ENCODE measurements at regions not wholly inside any gene's neighbourhood (a gene's known extent, or its start where the extent isn't known, plus 50 kb on each side); places are given as distances from the start of the nearest gene placed in this dataset.

DNA sequence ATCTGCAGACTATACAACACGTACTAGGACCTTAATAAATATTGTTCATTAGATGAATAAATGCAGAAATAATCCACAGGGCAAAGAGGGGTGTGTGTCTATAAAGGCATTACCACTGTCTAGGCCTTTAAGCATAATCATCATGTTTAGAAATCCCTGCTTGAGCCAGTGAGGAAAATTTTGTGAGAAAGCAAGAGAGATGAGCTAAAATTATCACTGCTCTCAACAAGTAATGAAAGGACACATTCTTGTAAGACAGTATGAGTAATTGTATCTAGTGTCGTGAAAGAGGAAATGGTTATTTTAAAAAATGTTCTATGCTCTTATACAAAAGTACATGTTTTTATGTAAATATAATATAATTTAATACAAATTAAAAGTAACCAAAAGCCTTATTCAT, 1699.4 kb downstream of the PCDH9 start:
- H3K9ac ChIP-seq (ENCODE audit: low read length), result no peak overlapping the region
- no peaks in the 10 kb centered on the region for H3K9me3 ChIP-seq (replicated peaks; ENCODE audit: insufficient read depth, low read length)
- no peaks in the 10 kb centered on the region for H3K79me2 ChIP-seq (ENCODE audit: low read length)
- no peak for DNase-seq
- H3K4me3 ChIP-seq (ENCODE audit: low read length), result no peak overlapping the region
- no peak for TF ChIP-seq EZH2phosphoT487 (IDR thresholded peaks at IDR 0.05; ENCODE audit: low read length)
- no peak for TF ChIP-seq EZH2 (optimal IDR thresholded peaks at IDR 0.05; ENCODE audit: low read depth, low read length)
- TF ChIP-seq, protein P1, sequence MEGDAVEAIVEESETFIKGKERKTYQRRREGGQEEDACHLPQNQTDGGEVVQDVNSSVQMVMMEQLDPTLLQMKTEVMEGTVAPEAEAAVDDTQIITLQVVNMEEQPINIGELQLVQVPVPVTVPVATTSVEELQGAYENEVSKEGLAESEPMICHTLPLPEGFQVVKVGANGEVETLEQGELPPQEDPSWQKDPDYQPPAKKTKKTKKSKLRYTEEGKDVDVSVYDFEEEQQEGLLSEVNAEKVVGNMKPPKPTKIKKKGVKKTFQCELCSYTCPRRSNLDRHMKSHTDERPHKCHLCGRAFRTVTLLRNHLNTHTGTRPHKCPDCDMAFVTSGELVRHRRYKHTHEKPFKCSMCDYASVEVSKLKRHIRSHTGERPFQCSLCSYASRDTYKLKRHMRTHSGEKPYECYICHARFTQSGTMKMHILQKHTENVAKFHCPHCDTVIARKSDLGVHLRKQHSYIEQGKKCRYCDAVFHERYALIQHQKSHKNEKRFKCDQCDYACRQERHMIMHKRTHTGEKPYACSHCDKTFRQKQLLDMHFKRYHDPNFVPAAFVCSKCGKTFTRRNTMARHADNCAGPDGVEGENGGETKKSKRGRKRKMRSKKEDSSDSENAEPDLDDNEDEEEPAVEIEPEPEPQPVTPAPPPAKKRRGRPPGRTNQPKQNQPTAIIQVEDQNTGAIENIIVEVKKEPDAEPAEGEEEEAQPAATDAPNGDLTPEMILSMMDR (IDR thresholded peaks at IDR 0.05; ENCODE audit: low read length), result no peak
- no peaks in the 10 kb centered on the region for H3K27me3 ChIP-seq (replicated peaks; ENCODE audit: insufficient read depth, low read length)
- H3K36me3 ChIP-seq (replicated peaks; ENCODE audit: insufficient read depth, low read length), result no peaks in the 10 kb centered on the region
- no peaks in the 10 kb centered on the region for H3K9me2 ChIP-seq (replicated peaks; ENCODE audit: insufficient read depth, low read length)
- H3F3A ChIP-seq (ENCODE audit: insufficient read depth, low read length), result no peaks in the 10 kb centered on the region
- H3K4me1 ChIP-seq (ENCODE audit: low read length), result no peaks in the 10 kb centered on the region
- no peak overlapping the region for H3K27ac ChIP-seq (ENCODE audit: low read length)
- no peaks in the 10 kb centered on the region for H4K20me1 ChIP-seq (ENCODE audit: insufficient read depth, low read length)
- no peak overlapping the region for H3K4me2 ChIP-seq (ENCODE audit: low read depth, low read length)
- H2AFZ ChIP-seq (ENCODE audit: low read length), result no peak overlapping the region

DNA sequence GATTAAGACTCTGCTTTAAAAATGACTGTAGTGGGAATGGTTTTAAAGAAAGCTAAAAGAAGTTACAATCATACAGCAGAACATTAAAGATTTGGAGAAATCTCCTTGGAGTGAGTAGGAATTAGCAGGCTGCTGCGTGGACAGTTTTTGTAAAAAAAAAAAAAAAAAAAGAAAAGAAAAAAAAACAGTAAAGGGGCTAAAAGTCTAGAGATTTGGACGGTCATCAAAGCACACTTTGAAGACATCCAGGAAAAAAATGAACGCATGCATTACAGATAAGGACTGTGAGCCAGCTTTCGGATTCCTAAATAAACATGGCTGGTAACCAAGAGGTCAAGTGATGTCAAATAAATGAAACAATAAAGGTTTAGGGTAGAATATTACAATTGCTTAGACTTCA, 1700.6 kb downstream of the PCDH9 start:
- no peak overlapping the region for H3K4me2 ChIP-seq (ENCODE audit: low read depth, low read length)
- H4K20me1 ChIP-seq (ENCODE audit: insufficient read depth, low read length), result no peaks in the 10 kb centered on the region
- no peaks in the 10 kb centered on the region for H3K36me3 ChIP-seq (replicated peaks; ENCODE audit: insufficient read depth, low read length)
- no peaks in the 10 kb centered on the region for H3K9me2 ChIP-seq (replicated peaks; ENCODE audit: insufficient read depth, low read length)
- no peaks in the 10 kb centered on the region for H3K79me2 ChIP-seq (ENCODE audit: low read length)
- no peak overlapping the region for H2AFZ ChIP-seq (ENCODE audit: low read length)
- H3K9ac ChIP-seq (ENCODE audit: low read length), result no peak overlapping the region
- no peaks in the 10 kb centered on the region for H3F3A ChIP-seq (ENCODE audit: insufficient read depth, low read length)
- H3K4me1 ChIP-seq (ENCODE audit: low read length), result no peaks in the 10 kb centered on the region
- no peak overlapping the region for H3K27ac ChIP-seq (ENCODE audit: low read length)
- no peaks in the 10 kb centered on the region for H3K27me3 ChIP-seq (replicated peaks; ENCODE audit: insufficient read depth, low read length)
- no peak for DNase-seq
- TF ChIP-seq, protein P1 (IDR thresholded peaks at IDR 0.05; ENCODE audit: low read length), result no peak
- TF ChIP-seq EZH2phosphoT487 (IDR thresholded peaks at IDR 0.05; ENCODE audit: low read length) (no peak), EZH2 (optimal IDR thresholded peaks at IDR 0.05; ENCODE audit: low read depth, low read length) (no peak)
- H3K9me3 ChIP-seq (replicated peaks; ENCODE audit: insufficient read depth, low read length), result no peaks in the 10 kb centered on the region
- no peak overlapping the region for H3K4me3 ChIP-seq (ENCODE audit: low read length)

DNA sequence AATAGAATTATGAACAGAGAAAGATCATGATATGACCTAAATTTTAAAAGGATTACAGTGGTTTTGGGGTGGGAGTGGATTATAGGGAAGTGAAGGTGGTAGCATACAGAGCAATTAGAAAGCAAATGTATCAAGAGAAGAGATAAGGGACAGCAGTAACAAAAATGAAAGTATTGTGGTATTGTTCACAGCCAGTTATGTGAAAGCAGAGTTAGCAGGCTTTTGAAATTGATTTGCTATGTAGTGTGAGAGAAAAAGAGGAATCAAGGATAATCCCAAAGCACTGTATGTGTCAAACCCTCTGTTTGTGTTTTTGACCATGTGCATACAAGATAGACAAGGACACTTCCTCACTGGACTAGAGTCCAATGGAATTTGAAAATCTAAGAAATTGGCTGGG, 1721.4 kb downstream of the PCDH9 start:
- Histone ChIP-seq H3K27me3 (replicated peaks; ENCODE audit: insufficient read depth, low read length) (no peaks in the 10 kb centered on the region), H3K4me2 (ENCODE audit: low read depth, low read length) (no peak overlapping the region), H3K4me1 (ENCODE audit: low read length) (no peaks in the 10 kb centered on the region), H3K4me3 (ENCODE audit: low read length) (no peak overlapping the region), H3F3A (ENCODE audit: insufficient read depth, low read length) (no peaks in the 10 kb centered on the region), H3K9me2 (replicated peaks; ENCODE audit: insufficient read depth, low read length) (no peaks in the 10 kb centered on the region), H3K9ac (ENCODE audit: low read length) (no peak overlapping the region), H3K36me3 (replicated peaks; ENCODE audit: insufficient read depth, low read length) (no peaks in the 10 kb centered on the region), H3K79me2 (ENCODE audit: low read length) (no peaks in the 10 kb centered on the region), H2AFZ (ENCODE audit: low read length) (no peak overlapping the region), H4K20me1 (ENCODE audit: insufficient read depth, low read length) (no peaks in the 10 kb centered on the region), H3K9me3 (replicated peaks; ENCODE audit: insufficient read depth, low read length) (no peaks in the 10 kb centered on the region), H3K27ac (ENCODE audit: low read length) (no peak overlapping the region)
- peak; percentile 6 for DNase-seq
- TF ChIP-seq, protein P1 (IDR thresholded peaks at IDR 0.05; ENCODE audit: low read length), result no peak
- TF ChIP-seq EZH2phosphoT487 (IDR thresholded peaks at IDR 0.05; ENCODE audit: low read length), result no peak
- TF ChIP-seq EZH2 (optimal IDR thresholded peaks at IDR 0.05; ENCODE audit: low read depth, low read length), result no peak

All from MM.1S (cell line).